Immature natural killer cell (primary cell): ENCODE measurements at regions not wholly inside any gene's neighbourhood (a gene's known extent, or its start where the extent isn't known, plus 50 kb on each side); places are given as distances from the start of the nearest gene placed in this dataset.

ENCODE experiments used
- DNase-seq, 3 donors: peaks; one replicate each; pipeline ENCODE4 v3.0.0; 2022; ENCODE audit warnings: mixed read lengths in 1 of 3
- H3K27ac Mint-ChIP-seq, 6 donors: one replicate each; pipeline ENCODE4 v1.8.0; 2020; ENCODE audit warnings: mixed read lengths in 6 of 6, mild to moderate bottlenecking in 5 of 6, inconsistent platforms in 4 of 6, moderate library complexity in 3 of 6
- H3K27me3 Mint-ChIP-seq, 3 donors: one replicate each; pipeline ENCODE4 v1.8.0; 2020 to 2021; ENCODE audit warnings: low read depth in 3 of 3, mild to moderate bottlenecking in 3 of 3, mixed read lengths in 3 of 3, moderate library complexity in 3 of 3, inconsistent platforms in 1 of 3
- H3K36me3 Mint-ChIP-seq, 3 donors: one replicate each; pipeline ENCODE4 v1.8.0; 2020; ENCODE audit warnings: mixed read lengths in 3 of 3, inconsistent platforms in 2 of 3, mild to moderate bottlenecking in 2 of 3
- H3K4me1 Mint-ChIP-seq, 2 donors: one replicate each; pipeline ENCODE4 v1.8.0; 2020; ENCODE audit warnings: inconsistent platforms in 2 of 2, mild to moderate bottlenecking in 2 of 2, mixed read lengths in 2 of 2, moderate library complexity in 1 of 2
- H3K4me3 Mint-ChIP-seq, 5 donors: one replicate each; pipeline ENCODE4 v1.8.0; 2020; ENCODE audit warnings: mild to moderate bottlenecking in 5 of 5, mixed read lengths in 5 of 5, inconsistent platforms in 3 of 5, moderate library complexity in 3 of 5
- H3K9me3 Mint-ChIP-seq, 6 donors: one replicate each; pipeline ENCODE4 v1.8.0; 2020; ENCODE audit warnings: mild to moderate bottlenecking in 6 of 6, mixed read lengths in 6 of 6, inconsistent platforms in 4 of 6, moderate library complexity in 3 of 6

GRCh38 chr21:33171616-33172169 lies 58.0 kb upstream of the IFNAR2 start:
- Mint-ChIP-seq H3K4me1 (no peaks in the 10 kb centered on the region), H3K9me3 (no peaks in the 10 kb centered on the region), H3K36me3 (no peaks in the 10 kb centered on the region), H3K4me3 (no peak overlapping the region), H3K27me3 (peaks cover 7 to 11% (median 10%) of the 10 kb centered on the region in 3 donors), H3K27ac (no peak overlapping the region)
- DNase-seq: no peak

GRCh38 chr21:33174756-33175155 lies 55.0 kb upstream of the IFNAR2 start:
- peaks cover 5 to 9% (median 6%) of the 10 kb centered on the region in 3 donors for H3K27me3 Mint-ChIP-seq
- H3K4me3 Mint-ChIP-seq: no peak overlapping the region
- DNase-seq: no peak
- no peak overlapping the region for H3K27ac Mint-ChIP-seq
- no peaks in the 10 kb centered on the region for H3K9me3 Mint-ChIP-seq
- no peaks in the 10 kb centered on the region for H3K36me3 Mint-ChIP-seq
- H3K4me1 Mint-ChIP-seq: no peaks in the 10 kb centered on the region
